WTC11 (cell line): ENCODE measurements at regions not wholly inside any gene's neighbourhood (a gene's known extent, or its start where the extent isn't known, plus 50 kb on each side); places are given as distances from the start of the nearest gene placed in this dataset.

Experiments used
- ATAC-seq: fragments of 200-7000 bp; cut with Tn5 transposase; 2 replicates; pipeline ENCODE4 v1.10.0; 2021; ENCODE audit warnings: mild to moderate bottlenecking, moderate library complexity
- CTCF ChIA-PET: fragments of 300-600 bp; sonication (Branson Sonifier 250); formaldehyde crosslinking; loops from one replicate; lab custom pipeline; 2021; ENCODE audit warnings: antibody characterized with exemption; lab: Charles Lee
- POLR2A ChIA-PET: fragments of 350-600 bp; sonication (Branson Sonifier 250); formaldehyde crosslinking; loops from one replicate; lab custom pipeline; 2021; ENCODE audit warnings: antibody characterized with exemption; lab: Charles Lee
- DNase-seq: peaks from one replicate; pipeline ENCODE4 v3.0.0; 2021; ENCODE audit warnings: low spot score
- H3K27ac Mint-ChIP-seq: 2 replicates; pipeline ENCODE4 v1.8.0; 2021; ENCODE audit warnings: mixed read lengths
- H3K27me3 Mint-ChIP-seq: 2 replicates; pipeline ENCODE4 v1.8.0; 2021; ENCODE audit warnings: low read depth, mild to moderate bottlenecking, moderate library complexity, mixed read lengths
- H3K36me3 Mint-ChIP-seq: 2 replicates; pipeline ENCODE4 v1.8.0; 2021; ENCODE audit warnings: mixed read lengths
- H3K4me1 Mint-ChIP-seq: 2 replicates; pipeline ENCODE4 v1.8.0; 2022; ENCODE audit warnings: mixed read lengths
- H3K4me3 Mint-ChIP-seq: 2 replicates; pipeline ENCODE4 v1.8.0; 2021; ENCODE audit warnings: mild to moderate bottlenecking, moderate library complexity, mixed read lengths
- H3K9me3 Mint-ChIP-seq: 2 replicates; pipeline ENCODE4 v1.8.0; 2021; ENCODE audit warnings: mixed read lengths
- AFF4 ChIP-seq: sonication (generic); formaldehyde crosslinking; IDR thresholded peaks from 2 replicates; pipeline ENCODE4 v1.8.1; 2023; ENCODE audit warnings: mild to moderate bottlenecking, missing genetic modification reagents, borderline replicate concordance
- ATF1 ChIP-seq: sonication (generic); formaldehyde crosslinking; IDR thresholded peaks from 2 replicates; pipeline ENCODE4 v1.8.1; 2023; ENCODE audit warnings: mild to moderate bottlenecking, moderate library complexity, missing genetic modification reagents
- ATF6 ChIP-seq: sonication (generic); formaldehyde crosslinking; IDR thresholded peaks from 2 replicates; pipeline ENCODE4 v1.8.1; 2023; ENCODE audit warnings: mild to moderate bottlenecking, missing genetic modification reagents
- CBFB ChIP-seq: sonication (generic); formaldehyde crosslinking; IDR thresholded peaks from 2 replicates; pipeline ENCODE4 v1.8.1; 2022; ENCODE audit warnings: mild to moderate bottlenecking, low read depth, missing genetic modification reagents
- CDX4 ChIP-seq: fragments of 250-450 bp; sonication (Bioruptor Pico); IDR thresholded peaks from 2 replicates; pipeline ENCODE4 v1.9.0; 2021; ENCODE audit warnings: moderate library complexity, mild to moderate bottlenecking, inconsistent platforms, borderline replicate concordance
- CTCF ChIP-seq: fragments of 200-600 bp; IDR thresholded peaks from 2 replicates; pipeline ENCODE4 v1.8.0; 2022; ENCODE audit warnings: antibody characterized with exemption
- E2F4 ChIP-seq: sonication (generic); formaldehyde crosslinking; IDR thresholded peaks from 2 replicates; pipeline ENCODE4 v1.8.1; 2022; ENCODE audit warnings: low read depth, mild to moderate bottlenecking, moderate library complexity, missing genetic modification reagents, borderline replicate concordance
- EMX1 ChIP-seq: fragments of 250-450 bp; sonication (Bioruptor Pico); IDR thresholded peaks from 2 replicates; pipeline ENCODE4 v1.8.0; 2021; ENCODE audit warnings: mild to moderate bottlenecking
- GTF2I ChIP-seq: fragments of 250-450 bp; sonication (Bioruptor Pico); conservative IDR thresholded peaks from 2 replicates; pipeline ENCODE4 v1.4.0; 2021; ENCODE audit warnings: mild to moderate bottlenecking
- JUN ChIP-seq: sonication (generic); formaldehyde crosslinking; IDR thresholded peaks from 2 replicates; pipeline ENCODE4 v1.8.0; 2023; ENCODE audit warnings: mild to moderate bottlenecking, missing genetic modification reagents
- SOX15 ChIP-seq: fragments of 250-450 bp; sonication (Bioruptor Pico); IDR thresholded peaks from 2 replicates; pipeline ENCODE4 v1.9.0; 2021; ENCODE audit warnings: mild to moderate bottlenecking
- SP1 ChIP-seq: sonication (generic); formaldehyde crosslinking; conservative IDR thresholded peaks from 2 replicates; pipeline ENCODE4 v1.8.1; 2022; ENCODE audit warnings: missing genetic modification reagents
- TCF7 ChIP-seq: sonication (generic); formaldehyde crosslinking; IDR thresholded peaks from 2 replicates; pipeline ENCODE4 v1.8.0; 2022; ENCODE audit warnings: mild to moderate bottlenecking, low read depth, missing genetic modification reagents, moderate library complexity
- TEAD1 ChIP-seq: sonication (generic); formaldehyde crosslinking; IDR thresholded peaks from 2 replicates; pipeline ENCODE4 v1.8.0; 2022; ENCODE audit warnings: mild to moderate bottlenecking, missing genetic modification reagents
- ZBTB43 ChIP-seq: sonication (generic); formaldehyde crosslinking; IDR thresholded peaks from 2 replicates; pipeline ENCODE4 v1.8.1; 2023; ENCODE audit warnings: mild to moderate bottlenecking, missing genetic modification reagents
- ZNF671 ChIP-seq: fragments of 250-450 bp; sonication (Bioruptor Pico); IDR thresholded peaks from 2 replicates; pipeline ENCODE4 v1.8.0; 2021; ENCODE audit warnings: mild to moderate bottlenecking

GRCh38 chr2:238704471-238705225 is 143.2 kb upstream of the TWIST2 start:
- Mint-ChIP-seq H3K27me3 (no peaks in the 10 kb centered on the region), H3K4me1 (no peaks in the 10 kb centered on the region), H3K4me3 (no peak overlapping the region), H3K36me3 (no peaks in the 10 kb centered on the region), H3K9me3 (peaks cover 5% of the 10 kb centered on the region), H3K27ac (no peak overlapping the region)
- CTCF ChIA-PET: no interaction called here
- POLR2A ChIA-PET: no interaction called here
- TF ChIP-seq TCF7 (CRISPR knock-in tag) (no peak), EMX1 (no peak)
- no peak for DNase-seq
- ATAC-seq: no peak

- Mint-ChIP-seq H3K27me3 (no peaks in the 10 kb centered on the region), H3K27ac (no peak overlapping the region), H3K36me3 (no peaks in the 10 kb centered on the region), H3K4me1 (no peaks in the 10 kb centered on the region), H3K4me3 (no peak overlapping the region), H3K9me3 (peaks cover 5% of the 10 kb centered on the region)
- DNase-seq (no peak), ATAC-seq (no peak)
- TF ChIP-seq GTF2I (no peak), TEAD1 (CRISPR knock-in tag) (no peak)
- ChIA-PET POLR2A (interaction anchor here (0.7 kb wide), 1 partner anchor 79 kb away, joined by 4 read pairs; no protein-coding TSS in a partner anchor), CTCF (interaction anchor here (0.7 kb wide), 1 partner anchor 244 kb away, joined by 3 read pairs; no protein-coding TSS in a partner anchor)
Measured at GRCh38 chr2:238706163-238706562, 141.7 kb upstream of the TWIST2 start.

- no peak overlapping the region for H3K27ac Mint-ChIP-seq
- H3K4me3 Mint-ChIP-seq: no peak overlapping the region
- ChIA-PET POLR2A (interaction anchor here (0.7 kb wide), 1 partner anchor 78 kb away, joined by 4 read pairs; no protein-coding TSS in a partner anchor), CTCF (interaction anchor here (0.7 kb wide), 1 partner anchor 243 kb away, joined by 3 read pairs; no protein-coding TSS in a partner anchor)
- DNase-seq (no peak), ATAC-seq (no peak)
- TF ChIP-seq CTCF (0 out of 2 replicates have a peak, but pooled peaks have one; percentile 13), CDX4 (CRISPR knock-in tag) (no peak)
- H3K36me3 Mint-ChIP-seq: no peaks in the 10 kb centered on the region
- H3K4me1 Mint-ChIP-seq: no peaks in the 10 kb centered on the region
- peaks cover 5% of the 10 kb centered on the region for H3K9me3 Mint-ChIP-seq
- H3K27me3 Mint-ChIP-seq: peaks cover 3% of the 10 kb centered on the region
Measured at GRCh38 chr2:238706673-238707072, 141.2 kb upstream of the TWIST2 start.

- no peak for TF ChIP-seq SOX15 (CRISPR knock-in tag)
- TF ChIP-seq AFF4 (CRISPR knock-in tag): no peak
- no peak for TF ChIP-seq ZNF671 (CRISPR knock-in tag)
- no peak for TF ChIP-seq E2F4 (CRISPR knock-in tag)
- no peak for TF ChIP-seq ZBTB43 (CRISPR knock-in tag)
- no peak for TF ChIP-seq CBFB (CRISPR knock-in tag)
- no peak for TF ChIP-seq SP1 (CRISPR knock-in tag)
- no peak for TF ChIP-seq ATF6 (CRISPR knock-in tag)
- no peak for TF ChIP-seq ATF1 (CRISPR knock-in tag)
- no peak for TF ChIP-seq JUN (CRISPR knock-in tag)
Measured at GRCh38 chr2:238709325-238710025, 138.4 kb upstream of the TWIST2 start.

More at GRCh38 chr2:238709325-238710025, 138.4 kb upstream of the TWIST2 start:
- Mint-ChIP-seq H3K27ac (no peak overlapping the region), H3K4me3 (no peak overlapping the region), H3K4me1 (no peaks in the 10 kb centered on the region), H3K27me3 (peaks cover 4% of the 10 kb centered on the region), H3K9me3 (peaks cover 5% of the 10 kb centered on the region), H3K36me3 (no peaks in the 10 kb centered on the region)
- ATAC-seq (no peak), DNase-seq (no peak)
- POLR2A ChIA-PET: no interaction called here
- CTCF ChIA-PET: interaction anchor here (1.2 kb wide), 1 partner anchor 30 kb away, joined by 4 read pairs; no protein-coding TSS in a partner anchor
